ENCODE measurements at regions not wholly inside any gene's neighbourhood (a gene's known extent, or its start where the extent isn't known, plus 50 kb on each side); places are given as distances from the start of the nearest gene placed in this dataset.

DNA sequence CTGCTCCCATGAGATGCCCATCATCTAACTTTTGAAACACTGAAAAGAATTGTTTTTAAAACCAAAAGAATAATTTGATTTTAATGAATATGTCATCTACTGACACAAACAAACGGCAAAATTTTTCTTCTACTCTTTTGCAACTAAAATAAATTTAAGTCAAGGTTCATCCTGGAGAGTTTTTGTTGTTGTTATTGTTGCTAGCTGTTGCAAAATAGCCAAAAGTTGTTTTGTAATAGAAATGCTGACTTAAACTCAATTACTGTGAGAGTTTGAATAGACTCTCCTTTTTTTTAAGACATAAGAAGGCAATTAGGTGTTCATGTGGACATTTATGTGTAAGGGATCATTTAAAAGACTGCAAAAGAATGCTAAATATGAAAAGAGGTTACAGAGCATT, 146.0 kb upstream of the SEM1 start:
- TF ChIP-seq EZH2 (IDR thresholded peaks at IDR 0.05): no peak
- TF ChIP-seq POLR2AphosphoS5 (IDR thresholded peaks at IDR 0.05; ENCODE audit: borderline replicate concordance, low read depth, low read length): no peak
- no peak for TF ChIP-seq FOXP2 (optimal IDR thresholded peaks at IDR 0.05; ENCODE audit: control extremely low read depth, extremely low read length, insufficient read depth)

Measured in SK-N-MC (cell line).